ENCODE measurements at regions not wholly inside any gene's neighbourhood (a gene's known extent, or its start where the extent isn't known, plus 50 kb on each side); places are given as distances from the start of the nearest gene placed in this dataset.
A peak's percentile ranks its signal among the peaks of the same experiment; 100 is the strongest.

GRCh38 chr20:12345978-12346377, 428.3 kb downstream of the BTBD3 start:
- intact Hi-C loops (cut with micrococcal nuclease), result no loop called here
- no peaks in the 10 kb centered on the region for H3K27me3 ChIP-seq (ENCODE audit: insufficient read depth, low read length)
- H3K27ac Mint-ChIP-seq, result no peak overlapping the region
- peaks cover 0 to 13% (median 5%) of the 10 kb centered on the region in 8 donors for H3K9me3 Mint-ChIP-seq
- no peak for DNase-seq
- no peaks in the 10 kb centered on the region for H3K4me1 Mint-ChIP-seq
- ChIA-PET CTCF (ENCODE audit: partially characterized antibody) (no interaction called here), POLR2A (ENCODE audit: partially characterized antibody) (no interaction called here)
- no peaks in the 10 kb centered on the region for H3K36me3 ChIP-seq (ENCODE audit: insufficient read depth, low read length)
- peaks cover 0 to 5% of the 10 kb centered on the region in 2 donors for H3K9me3 ChIP-seq (ENCODE audit: control insufficient read depth in 1 of 2, low read length in 2 of 2)
- peaks cover 0 to 1% of the 10 kb centered on the region in 2 donors for H3K36me3 Mint-ChIP-seq
- H3K4me1 ChIP-seq (ENCODE audit: insufficient read depth, low read length), result no peaks in the 10 kb centered on the region
- H3K27me3 Mint-ChIP-seq, result no peaks in the 10 kb centered on the region
- H3K4me3 ChIP-seq (ENCODE audit: low read length in 2 of 2), result no peak overlapping the region
- H3K4me3 Mint-ChIP-seq, result no peak overlapping the region
- no peak overlapping the region for H3K27ac ChIP-seq (ENCODE audit: low read depth, low read length)

- H3K27me3 ChIP-seq (ENCODE audit: insufficient read depth, low read length), result no peaks in the 10 kb centered on the region
- no peaks in the 10 kb centered on the region for H3K4me1 ChIP-seq (ENCODE audit: insufficient read depth, low read length)
- Mint-ChIP-seq H3K9me3 (peaks cover 2 to 19% (median 5%) of the 10 kb centered on the region in 8 donors), H3K4me1 (no peaks in the 10 kb centered on the region), H3K36me3 (no peaks in the 10 kb centered on the region), H3K27ac (no peak overlapping the region), H3K27me3 (no peaks in the 10 kb centered on the region), H3K4me3 (no peak overlapping the region)
- H3K4me3 ChIP-seq (ENCODE audit: low read length in 2 of 2), result no peak overlapping the region
- H3K9me3 ChIP-seq (ENCODE audit: control insufficient read depth in 1 of 2, low read length in 2 of 2), result peaks cover 0 to 12% of the 10 kb centered on the region in 2 donors
- DNase-seq, result no peak
- H3K36me3 ChIP-seq (ENCODE audit: insufficient read depth, low read length), result no peaks in the 10 kb centered on the region
- intact Hi-C loops (cut with micrococcal nuclease), result no loop called here
- ChIA-PET POLR2A (ENCODE audit: partially characterized antibody) (no interaction called here), CTCF (ENCODE audit: partially characterized antibody) (no interaction called here)
- H3K27ac ChIP-seq (ENCODE audit: low read depth, low read length), result no peak overlapping the region
Observed at GRCh38 chr20:12353842-12354241, 436.1 kb downstream of the BTBD3 start.

- Mint-ChIP-seq H3K36me3 (no peaks in the 10 kb centered on the region), H3K27me3 (no peaks in the 10 kb centered on the region), H3K4me1 (no peaks in the 10 kb centered on the region), H3K4me3 (no peak overlapping the region), H3K27ac (no peak overlapping the region), H3K9me3 (peaks cover 2 to 22% (median 7%) of the 10 kb centered on the region in 8 donors)
- H3K4me1 ChIP-seq (ENCODE audit: insufficient read depth, low read length), result no peaks in the 10 kb centered on the region
- peaks cover 0 to 12% of the 10 kb centered on the region in 2 donors for H3K9me3 ChIP-seq (ENCODE audit: control insufficient read depth in 1 of 2, low read length in 2 of 2)
- ChIA-PET POLR2A (ENCODE audit: partially characterized antibody) (no interaction called here), CTCF (ENCODE audit: partially characterized antibody) (no interaction called here)
- no peak overlapping the region for H3K27ac ChIP-seq (ENCODE audit: low read depth, low read length)
- DNase-seq, result peak in 1 of 5 donors; percentile 14
- H3K27me3 ChIP-seq (ENCODE audit: insufficient read depth, low read length), result no peaks in the 10 kb centered on the region
- H3K36me3 ChIP-seq (ENCODE audit: insufficient read depth, low read length), result no peaks in the 10 kb centered on the region
- H3K4me3 ChIP-seq (ENCODE audit: low read length in 2 of 2), result no peak overlapping the region
- intact Hi-C loops (cut with micrococcal nuclease), result no loop called here
Observed at GRCh38 chr20:12354725-12355124, 437.0 kb downstream of the BTBD3 start.

- CTCF ChIA-PET (ENCODE audit: partially characterized antibody), result no interaction called here
Observed at GRCh38 chr20:12355185-12355584, 437.5 kb downstream of the BTBD3 start.

GRCh38 chr20:12358006-12358654, 440.4 kb downstream of the BTBD3 start:
- Histone ChIP-seq H3K4me1 (ENCODE audit: insufficient read depth, low read length) (no peaks in the 10 kb centered on the region), H3K9me3 (ENCODE audit: control insufficient read depth in 1 of 2, low read length in 2 of 2) (peaks cover 0 to 5% of the 10 kb centered on the region in 2 donors), H3K4me3 (ENCODE audit: low read length in 2 of 2) (no peak overlapping the region), H3K27ac (ENCODE audit: low read depth, low read length) (no peak overlapping the region), H3K36me3 (ENCODE audit: insufficient read depth, low read length) (no peaks in the 10 kb centered on the region), H3K27me3 (ENCODE audit: insufficient read depth, low read length) (no peaks in the 10 kb centered on the region)
- H3K4me3 Mint-ChIP-seq, result no peak overlapping the region
- POLR2A ChIA-PET (ENCODE audit: partially characterized antibody), result no interaction called here
- intact Hi-C loops (cut with micrococcal nuclease), result no loop called here
- peaks cover 2 to 21% (median 12%) of the 10 kb centered on the region in 8 donors for H3K9me3 Mint-ChIP-seq
- H3K36me3 Mint-ChIP-seq, result no peaks in the 10 kb centered on the region
- no peak overlapping the region for H3K27ac Mint-ChIP-seq
- H3K27me3 Mint-ChIP-seq, result no peaks in the 10 kb centered on the region
- no peak for DNase-seq
- CTCF ChIA-PET (ENCODE audit: partially characterized antibody), result no interaction called here
- H3K4me1 Mint-ChIP-seq, result no peaks in the 10 kb centered on the region

More at GRCh38 chr20:12355185-12355584, 437.5 kb downstream of the BTBD3 start:
- Mint-ChIP-seq H3K9me3 (peaks cover 2 to 22% (median 7%) of the 10 kb centered on the region in 8 donors), H3K36me3 (no peaks in the 10 kb centered on the region), H3K27me3 (no peaks in the 10 kb centered on the region), H3K4me1 (no peaks in the 10 kb centered on the region), H3K4me3 (no peak overlapping the region), H3K27ac (no peak overlapping the region)
- DNase-seq, result no peak
- H3K27ac ChIP-seq (ENCODE audit: low read depth, low read length), result no peak overlapping the region
- H3K4me1 ChIP-seq (ENCODE audit: insufficient read depth, low read length), result no peaks in the 10 kb centered on the region
- H3K36me3 ChIP-seq (ENCODE audit: insufficient read depth, low read length), result no peaks in the 10 kb centered on the region
- peaks cover 0 to 12% of the 10 kb centered on the region in 2 donors for H3K9me3 ChIP-seq (ENCODE audit: control insufficient read depth in 1 of 2, low read length in 2 of 2)
- intact Hi-C loops (cut with micrococcal nuclease), result no loop called here
- H3K4me3 ChIP-seq (ENCODE audit: low read length in 2 of 2), result no peak overlapping the region
- no peaks in the 10 kb centered on the region for H3K27me3 ChIP-seq (ENCODE audit: insufficient read depth, low read length)
- POLR2A ChIA-PET (ENCODE audit: partially characterized antibody), result no interaction called here

GRCh38 chr20:12358655-12359009, 440.9 kb downstream of the BTBD3 start:
- Histone ChIP-seq H3K4me3 (ENCODE audit: low read length in 2 of 2) (no peak overlapping the region), H3K9me3 (ENCODE audit: control insufficient read depth in 1 of 2, low read length in 2 of 2) (peaks cover 0 to 4% of the 10 kb centered on the region in 2 donors), H3K36me3 (ENCODE audit: insufficient read depth, low read length) (no peaks in the 10 kb centered on the region), H3K27me3 (ENCODE audit: insufficient read depth, low read length) (no peaks in the 10 kb centered on the region), H3K27ac (ENCODE audit: low read depth, low read length) (no peak overlapping the region), H3K4me1 (ENCODE audit: insufficient read depth, low read length) (no peaks in the 10 kb centered on the region)
- ChIA-PET POLR2A (ENCODE audit: partially characterized antibody) (no interaction called here), CTCF (ENCODE audit: partially characterized antibody) (no interaction called here)
- no peak overlapping the region for H3K4me3 Mint-ChIP-seq
- intact Hi-C loops (cut with micrococcal nuclease), result no loop called here
- H3K4me1 Mint-ChIP-seq, result no peaks in the 10 kb centered on the region
- H3K9me3 Mint-ChIP-seq, result peaks cover 2 to 21% (median 13%) of the 10 kb centered on the region in 8 donors
- DNase-seq, result no peak
- H3K36me3 Mint-ChIP-seq, result no peaks in the 10 kb centered on the region
- no peak overlapping the region for H3K27ac Mint-ChIP-seq
- H3K27me3 Mint-ChIP-seq, result no peaks in the 10 kb centered on the region

- H3K9me3 Mint-ChIP-seq, result peaks cover 0 to 16% (median 8%) of the 10 kb centered on the region in 8 donors
- intact Hi-C loops (cut with micrococcal nuclease), result no loop called here
- H3K4me1 Mint-ChIP-seq, result no peaks in the 10 kb centered on the region
- H3K27ac Mint-ChIP-seq, result no peak overlapping the region
- no peaks in the 10 kb centered on the region for H3K27me3 Mint-ChIP-seq
- H3K36me3 Mint-ChIP-seq, result no peaks in the 10 kb centered on the region
- H3K9me3 ChIP-seq (ENCODE audit: control insufficient read depth in 1 of 2, low read length in 2 of 2), result no peaks in the 10 kb centered on the region
- H3K36me3 ChIP-seq (ENCODE audit: insufficient read depth, low read length), result no peaks in the 10 kb centered on the region
- H3K4me3 ChIP-seq (ENCODE audit: low read length in 2 of 2), result no peak overlapping the region
- H3K4me3 Mint-ChIP-seq, result no peak overlapping the region
- POLR2A ChIA-PET (ENCODE audit: partially characterized antibody), result no interaction called here
- no peaks in the 10 kb centered on the region for H3K4me1 ChIP-seq (ENCODE audit: insufficient read depth, low read length)
- no peak overlapping the region for H3K27ac ChIP-seq (ENCODE audit: low read depth, low read length)
- no peak for DNase-seq
- H3K27me3 ChIP-seq (ENCODE audit: insufficient read depth, low read length), result no peaks in the 10 kb centered on the region
- CTCF ChIA-PET (ENCODE audit: partially characterized antibody), result no interaction called here
Observed at GRCh38 chr20:12371990-12372389, 454.3 kb downstream of the BTBD3 start.

- Mint-ChIP-seq H3K27ac (no peak overlapping the region), H3K27me3 (no peaks in the 10 kb centered on the region), H3K9me3 (peaks cover 0 to 16% (median 8%) of the 10 kb centered on the region in 8 donors), H3K4me1 (no peaks in the 10 kb centered on the region), H3K36me3 (no peaks in the 10 kb centered on the region), H3K4me3 (no peak overlapping the region)
- Histone ChIP-seq H3K27me3 (ENCODE audit: insufficient read depth, low read length) (no peaks in the 10 kb centered on the region), H3K27ac (ENCODE audit: low read depth, low read length) (no peak overlapping the region), H3K4me3 (ENCODE audit: low read length in 2 of 2) (no peak overlapping the region), H3K9me3 (ENCODE audit: control insufficient read depth in 1 of 2, low read length in 2 of 2) (no peaks in the 10 kb centered on the region), H3K36me3 (ENCODE audit: insufficient read depth, low read length) (no peaks in the 10 kb centered on the region), H3K4me1 (ENCODE audit: insufficient read depth, low read length) (no peaks in the 10 kb centered on the region)
- CTCF ChIA-PET (ENCODE audit: partially characterized antibody), result no interaction called here
- POLR2A ChIA-PET (ENCODE audit: partially characterized antibody), result no interaction called here
- intact Hi-C loops (cut with micrococcal nuclease), result no loop called here
- DNase-seq, result no peak
Observed at GRCh38 chr20:12372557-12372956, 454.9 kb downstream of the BTBD3 start.

Measured in CD4-positive, alpha-beta memory T cell (primary cell).